Skin of body (tissue), 1 donor: ENCODE measurements at regions not wholly inside any gene's neighbourhood (a gene's known extent, or its start where the extent isn't known, plus 50 kb on each side); places are given as distances from the start of the nearest gene placed in this dataset.

ENCODE experiments used
- DNase-seq: peaks from one replicate; lab custom pipeline; 2025; lab: John Stamatoyannopoulos, UW

- no peak for DNase-seq
Observed at GRCh38 chr2:64768491-64769005, 114.8 kb upstream of the SERTAD2 start.

GRCh38 chr2:64769392-64770044 is 115.8 kb upstream of the SERTAD2 start:
- DNase-seq = no peak

GRCh38 chr2:64770137-64770780 is 116.5 kb upstream of the SERTAD2 start:
- no peak for DNase-seq

GRCh38 chr2:64770781-64771334 is 117.1 kb upstream of the SERTAD2 start:
- no peak for DNase-seq

DNA sequence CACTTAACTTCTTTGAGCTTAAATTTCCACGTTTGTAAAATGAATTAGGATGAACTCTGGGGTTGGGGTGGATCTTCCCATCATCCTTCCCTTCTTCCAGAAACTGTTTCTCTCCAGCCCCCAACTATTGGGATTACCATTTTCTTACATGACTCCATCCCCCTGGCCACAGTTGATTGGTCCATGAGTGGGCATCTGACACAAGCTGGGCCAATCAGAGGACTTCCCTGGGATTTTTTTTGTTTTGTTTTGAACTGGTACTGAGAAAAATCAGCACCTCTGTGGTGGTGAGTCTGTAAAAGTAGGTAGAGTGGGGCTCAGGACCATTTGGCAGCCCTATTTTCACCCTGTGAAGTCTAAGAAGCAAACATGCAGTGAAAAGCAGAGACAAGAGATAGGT is 118.0 kb upstream of the SERTAD2 start:
- no peak for DNase-seq

DNA sequence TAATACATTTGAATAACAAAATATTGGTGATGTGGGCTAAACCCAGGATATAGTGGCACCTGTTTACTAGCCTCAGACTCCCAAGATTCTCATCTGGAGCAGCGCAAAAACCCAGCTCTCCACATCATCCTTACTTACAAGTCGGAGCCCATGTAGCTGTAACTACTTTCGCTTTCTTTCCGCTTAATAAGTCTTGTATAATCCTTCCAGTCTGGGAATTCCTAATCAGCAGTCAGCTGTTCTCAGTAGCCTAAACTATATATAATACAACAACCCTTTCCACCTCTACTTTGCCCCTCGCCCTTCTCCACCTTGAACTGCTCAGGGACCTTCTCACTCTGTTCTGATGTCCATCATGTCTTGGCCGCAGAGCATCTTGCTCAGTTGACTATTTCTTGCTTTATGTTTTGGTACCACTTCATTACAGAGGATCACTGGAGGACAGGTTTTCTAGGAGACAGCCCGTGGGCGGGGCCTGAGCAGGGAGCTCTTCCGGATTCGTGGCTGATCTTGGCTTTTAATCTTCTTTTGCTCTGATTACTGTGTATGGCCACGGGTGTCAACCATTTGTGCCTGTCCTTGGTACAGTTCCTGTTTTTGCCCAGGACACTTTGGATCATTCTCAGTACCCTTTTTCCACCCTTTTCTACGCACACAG is 119.9 kb upstream of the SERTAD2 start:
- no peak for DNase-seq

DNA sequence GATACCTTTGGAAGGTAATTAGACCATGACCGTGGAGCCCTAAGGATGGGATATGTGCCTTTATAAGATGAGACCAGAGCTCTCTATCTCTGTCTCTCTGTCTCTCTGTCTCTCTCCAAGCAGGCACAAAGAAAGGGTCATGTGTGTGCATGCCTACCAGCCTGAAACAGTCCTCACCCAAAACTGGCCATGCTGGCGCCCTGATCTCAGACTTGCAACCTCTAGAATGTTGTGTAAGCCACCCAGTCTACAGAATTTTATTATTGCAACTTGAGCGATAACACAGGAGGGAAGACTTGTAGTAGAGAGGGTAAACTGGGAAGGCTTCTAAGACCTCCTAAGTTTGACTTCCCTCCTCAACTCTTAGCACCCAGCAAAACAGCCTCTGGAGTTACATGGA is 124.1 kb upstream of the SERTAD2 start:
- DNase-seq = no peak

DNA sequence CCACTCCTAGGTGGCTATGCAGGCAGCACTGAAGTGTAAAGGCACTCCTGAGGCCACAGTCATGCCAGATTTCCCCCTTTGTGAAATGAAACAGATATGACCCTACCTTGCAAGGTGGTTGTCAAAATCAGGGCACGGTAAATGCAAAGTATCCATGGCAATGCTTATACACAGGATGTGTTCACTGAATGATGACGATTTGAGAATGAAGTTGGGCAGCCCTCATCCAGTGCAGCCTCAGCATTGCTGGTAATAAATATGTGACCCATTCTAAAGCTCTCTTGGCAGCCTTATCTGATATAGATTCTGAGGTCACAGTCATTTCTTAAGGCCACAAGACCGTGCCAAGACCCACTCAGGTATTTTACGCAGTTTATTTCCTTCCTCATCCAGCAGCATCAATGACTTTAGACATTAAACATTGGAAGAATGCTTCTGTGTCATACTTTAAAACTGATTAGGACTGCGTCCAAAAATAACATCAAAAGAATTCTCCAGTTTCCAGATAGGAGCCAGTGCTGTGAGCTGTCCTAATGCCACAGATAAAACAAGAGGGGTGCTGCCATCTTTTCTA is 125.5 kb upstream of the SERTAD2 start:
- no peak for DNase-seq

GRCh38 chr2:64780041-64780440 is 126.3 kb upstream of the SERTAD2 start:
- DNase-seq = no peak

GRCh38 chr2:64781711-64782390 is 128.1 kb upstream of the SERTAD2 start:
- DNase-seq = no peak

GRCh38 chr2:64784168-64785061 is 130.7 kb upstream of the SERTAD2 start:
- DNase-seq = no peak

- no peak for DNase-seq
Observed at GRCh38 chr2:64785245-64785644, 131.5 kb upstream of the SERTAD2 start.

GRCh38 chr2:64786343-64787018 is 132.8 kb upstream of the SERTAD2 start:
- no peak for DNase-seq

DNA sequence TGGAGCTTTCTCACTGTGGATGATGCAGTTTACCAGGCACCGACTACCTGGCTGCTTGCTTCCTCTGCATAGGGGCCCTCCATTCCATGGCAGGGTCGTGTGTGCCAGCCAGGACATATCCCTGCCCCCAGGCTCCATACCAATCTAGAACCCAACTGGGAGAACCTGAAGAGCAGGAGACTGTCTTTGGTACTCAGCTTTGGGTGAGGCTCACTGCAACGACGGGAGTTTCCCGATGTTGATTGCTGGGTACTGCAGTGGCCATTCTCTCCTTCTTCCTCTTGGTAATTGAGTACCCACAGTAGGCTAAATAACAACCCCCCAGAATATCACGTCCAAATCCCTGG is 133.3 kb upstream of the SERTAD2 start:
- DNase-seq = no peak

DNA sequence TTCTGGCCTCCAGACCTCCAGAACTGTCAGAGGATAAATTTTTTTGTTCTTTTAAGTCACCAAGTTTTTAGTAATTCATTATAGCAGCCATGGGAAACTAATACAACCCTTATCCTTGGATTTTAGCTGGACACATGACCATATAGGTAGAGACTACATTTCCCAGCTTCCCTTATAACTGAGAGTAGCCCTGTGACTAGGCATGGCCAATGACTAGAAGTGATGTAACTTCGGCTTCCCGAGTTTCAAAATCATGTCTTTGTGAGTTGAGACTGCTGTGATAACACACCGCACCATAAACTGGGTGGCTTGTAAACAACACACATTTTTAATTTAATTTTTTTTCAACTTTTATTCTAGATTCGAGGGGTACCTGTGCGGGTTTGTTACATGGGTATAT is 134.0 kb upstream of the SERTAD2 start:
- no peak for DNase-seq

GRCh38 chr2:64789466-64790320 is 136.0 kb upstream of the SERTAD2 start:
- no peak for DNase-seq

DNA sequence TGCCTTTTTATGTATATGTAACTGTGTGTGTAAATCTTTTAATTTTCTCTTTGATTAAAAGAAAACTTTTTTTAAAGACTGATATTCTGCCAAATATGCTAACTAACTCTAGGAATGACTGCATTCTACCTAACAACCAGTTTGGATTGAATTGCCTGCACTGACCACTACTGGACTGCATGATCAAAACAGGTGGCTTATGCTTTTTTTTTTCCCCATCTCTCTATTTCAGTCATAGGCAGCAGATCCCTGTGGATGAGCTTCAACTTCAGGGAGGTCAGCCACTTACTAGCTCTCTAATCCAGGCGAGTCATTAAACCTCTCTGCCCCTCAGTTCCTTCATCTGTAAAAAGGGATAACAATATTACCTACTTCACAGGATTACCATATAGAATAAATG is 138.6 kb upstream of the SERTAD2 start:
- no peak for DNase-seq

GRCh38 chr2:64792995-64793639 is 139.4 kb upstream of the SERTAD2 start:
- no peak for DNase-seq
